H9 (cell line): ENCODE measurements at regions not wholly inside any gene's neighbourhood (a gene's known extent, or its start where the extent isn't known, plus 50 kb on each side); places are given as distances from the start of the nearest gene placed in this dataset.
A peak's percentile ranks its signal among the peaks of the same experiment; 100 is the strongest.

Experiments
- DNase-seq: peaks from one replicate; pipeline ENCODE4 v3.0.0-alpha.2; 2017
- H2AFZ ChIP-seq: one replicate; pipeline ENCODE4 v1.6.1; 2013; ENCODE audit warnings: mild to moderate bottlenecking, low read length, control low read depth, moderate library complexity
- H2AK5ac ChIP-seq: 2 replicates; pipeline ENCODE4 v1.6.1; 2013; ENCODE audit warnings: low read length, control low read depth, mixed read lengths; ENCODE audit not compliant: insufficient read length
- H2BK120ac ChIP-seq: one replicate; pipeline ENCODE4 v1.6.1; 2013; ENCODE audit warnings: low read depth, mild to moderate bottlenecking, low read length, control low read depth, inconsistent platforms; ENCODE audit not compliant: poor library complexity, severe bottlenecking
- H2BK12ac ChIP-seq: 2 replicates; pipeline ENCODE4 v1.6.1; 2013; ENCODE audit warnings: low read length, control low read depth, mixed read lengths, low read depth; ENCODE audit not compliant: insufficient read length
- H2BK15ac ChIP-seq: 2 replicates; pipeline ENCODE4 v1.6.1; 2013; ENCODE audit warnings: low read depth, low read length, control low read depth
- H2BK20ac ChIP-seq: one replicate; pipeline ENCODE4 v1.6.1; 2013; ENCODE audit warnings: low read depth, mild to moderate bottlenecking, low read length, control low read depth, inconsistent platforms; ENCODE audit not compliant: poor library complexity, severe bottlenecking
- H2BK5ac ChIP-seq: 2 replicates; pipeline ENCODE4 v1.6.1; 2013; ENCODE audit warnings: low read length, control low read depth, mixed read lengths; ENCODE audit not compliant: insufficient read length
- H3K14ac ChIP-seq: 2 replicates; pipeline ENCODE4 v1.6.1; 2013; ENCODE audit warnings: low read length, control low read depth; ENCODE audit not compliant: insufficient read depth
- H3K18ac ChIP-seq: 2 replicates; pipeline ENCODE4 v1.6.1; 2013; ENCODE audit warnings: low read depth, mild to moderate bottlenecking, mixed read lengths, low read length, control low read depth; ENCODE audit not compliant: insufficient read length
- H3K23ac ChIP-seq: 2 replicates; pipeline ENCODE4 v1.6.1; 2013; ENCODE audit warnings: low read length, control low read depth, mixed read lengths, low read depth; ENCODE audit not compliant: insufficient read length
- H3K23me2 ChIP-seq: 2 replicates; pipeline ENCODE4 v1.6.1; 2013; ENCODE audit warnings: low read depth, mild to moderate bottlenecking, mixed read lengths, low read length, control low read depth; ENCODE audit not compliant: insufficient read length, poor library complexity, severe bottlenecking
- H3K27ac ChIP-seq: 2 replicates; pipeline ENCODE4 v1.5.1; 2013; ENCODE audit warnings: low read length, control low read depth, mixed read lengths, low read depth; ENCODE audit not compliant: insufficient read length
- H3K27me3 ChIP-seq: 2 replicates; pipeline ENCODE4 v1.6.1; 2013; ENCODE audit warnings: low read length, control low read depth, inconsistent platforms; ENCODE audit not compliant: insufficient read depth
- H3K4ac ChIP-seq: 2 replicates; pipeline ENCODE4 v1.6.1; 2013; ENCODE audit warnings: low read depth, mild to moderate bottlenecking, control low read depth, inconsistent platforms, low read length, moderate library complexity
- H3K4me1 ChIP-seq: 2 replicates; pipeline ENCODE4 v1.6.1; 2013; ENCODE audit warnings: low read length, control low read depth, inconsistent platforms; ENCODE audit not compliant: insufficient read depth
- H3K4me2 ChIP-seq: 2 replicates; pipeline ENCODE4 v1.6.1; 2013; ENCODE audit warnings: low read length, control low read depth, mixed read lengths; ENCODE audit not compliant: insufficient read length, insufficient read depth
- H3K56ac ChIP-seq: 2 replicates; pipeline ENCODE4 v1.6.1; 2013; ENCODE audit warnings: low read depth, mild to moderate bottlenecking, mixed read lengths, low read length, control low read depth; ENCODE audit not compliant: insufficient read length
- H3K79me1 ChIP-seq: 2 replicates; pipeline ENCODE4 v1.6.1; 2013; ENCODE audit warnings: low read depth, mild to moderate bottlenecking, moderate library complexity, low read length, control low read depth, inconsistent platforms; ENCODE audit not compliant: insufficient read depth, poor library complexity, severe bottlenecking
- H3K79me2 ChIP-seq: 2 replicates; pipeline ENCODE4 v1.6.1; 2013; ENCODE audit warnings: low read length, control low read depth, inconsistent platforms; ENCODE audit not compliant: insufficient read depth
- H3K9ac ChIP-seq: 2 replicates; pipeline ENCODE4 v1.6.1; 2013; ENCODE audit warnings: low read length, control low read depth, mixed read lengths; ENCODE audit not compliant: insufficient read length; ENCODE audit errors: extremely low read depth
- H3K9me3 ChIP-seq: one replicate; pipeline ENCODE4 v1.6.1; 2013; ENCODE audit warnings: low read depth, low read length, inconsistent platforms; ENCODE audit not compliant: control insufficient read depth
- H3T11ph ChIP-seq: one replicate; pipeline ENCODE4 v1.6.1; 2013; ENCODE audit warnings: mild to moderate bottlenecking, low read length, control low read depth, inconsistent platforms
- H4K20me1 ChIP-seq: one replicate; pipeline ENCODE4 v1.6.1; 2013; ENCODE audit not compliant: control insufficient read depth, insufficient read length, insufficient read depth
- H4K5ac ChIP-seq: 2 replicates; pipeline ENCODE4 v1.6.1; 2013; ENCODE audit warnings: low read depth, mild to moderate bottlenecking, mixed read lengths, low read length, control low read depth; ENCODE audit not compliant: insufficient read length
- H4K8ac ChIP-seq: replicated peaks from 2 replicates; pipeline ENCODE4 v1.6.1; 2013; ENCODE audit warnings: low read length, control low read depth, mixed read lengths, low read depth; ENCODE audit not compliant: insufficient read length
- H4K91ac ChIP-seq: 2 replicates; pipeline ENCODE4 v1.6.1; 2013; ENCODE audit warnings: low read depth, mild to moderate bottlenecking, moderate library complexity, mixed read lengths, low read length, control low read depth; ENCODE audit not compliant: insufficient read length
- H3K27ac Mint-ChIP-seq, 3 experiments: 2 replicates in 2 of 3; 3 replicates in 1 of 3; pipeline ENCODE4 v1.8.0; 2020 to 2021; ENCODE audit warnings: mixed read lengths in 3 of 3, mild to moderate bottlenecking in 1 of 3, moderate library complexity in 1 of 3
- H3K27me3 Mint-ChIP-seq: 2 replicates; pipeline ENCODE4 v1.8.0; 2021; ENCODE audit warnings: low read depth, mild to moderate bottlenecking, moderate library complexity, mixed read lengths
- H3K36me3 Mint-ChIP-seq, 3 experiments: 2 replicates in 2 of 3; 3 replicates in 1 of 3; pipeline ENCODE4 v1.8.0; 2020 to 2021; ENCODE audit warnings: low read depth in 3 of 3, mixed read lengths in 3 of 3; ENCODE audit not compliant: insufficient read depth in 1 of 3
- H3K4me1 Mint-ChIP-seq, 2 experiments: 2 replicates each; pipeline ENCODE4 v1.8.0; 2020; ENCODE audit warnings: mixed read lengths in 2 of 2
- H3K4me3 Mint-ChIP-seq, 2 experiments: 2 replicates in 1 of 2; 3 replicates in 1 of 2; pipeline ENCODE4 v1.8.0; 2020 to 2021; ENCODE audit warnings: mild to moderate bottlenecking in 2 of 2, mixed read lengths in 2 of 2, moderate library complexity in 1 of 2
- H3K9me3 Mint-ChIP-seq, 2 experiments: 2 replicates in 1 of 2; 3 replicates in 1 of 2; pipeline ENCODE4 v1.8.0; 2020; ENCODE audit warnings: mild to moderate bottlenecking in 2 of 2, mixed read lengths in 2 of 2, moderate library complexity in 1 of 2
- CTCF ChIP-seq: fragments of 200-600 bp; sonication (generic); conservative IDR thresholded peaks from 3 replicates; pipeline ENCODE4 v1.8.0; 2021; ENCODE audit warnings: antibody characterized with exemption, mild to moderate bottlenecking
- WGBS: extraction: QIAGEN DNeasy Blood & Tissue Kit; methylation state at CpG from one replicate; pipeline ENCODE4 v1.1.7; 2013; ENCODE audit warnings: missing lambda C conversion rate, low lambda C conversion rate, mixed read lengths; ENCODE audit not compliant: insufficient read length; ENCODE audit errors: extremely low coverage; 5-methylcytosine and 5-hydroxymethylcytosine counted together

GRCh38 chr1:11373895-11374747 lies 101.1 kb downstream of the UBIAD1 start:
- Mint-ChIP-seq H3K4me3 (no peak overlapping the region; a peak in 1 of 5 replicates), H3K27ac (peak overlapping the region in 2 of 3 experiments; percentile 1 to 19; a peak in 4 of 7 replicates), H3K4me1 (peaks cover 11 to 15% of the 10 kb centered on the region in 2 experiments), H3K27me3 (peaks cover 7% of the 10 kb centered on the region), H3K36me3 (no peaks in the 10 kb centered on the region; a peak in 1 of 7 replicates), H3K9me3 (no peaks in the 10 kb centered on the region)
- H2BK12ac ChIP-seq, result no peak overlapping the region
- no peak overlapping the region for H3K27ac ChIP-seq
- no peaks in the 10 kb centered on the region for H3K27me3 ChIP-seq
- no peak overlapping the region for H2BK20ac ChIP-seq
- TF ChIP-seq CTCF, result no peak
- DNase-seq, result no peak
- no peak overlapping the region for H3T11ph ChIP-seq
- H3K4ac ChIP-seq, result no peak overlapping the region
- no CpG with 5 or more reads among the region's 5 CpGs for WGBS
- no peak overlapping the region for H2BK120ac ChIP-seq
- no peak overlapping the region for H3K9ac ChIP-seq
- no peak overlapping the region for H2AFZ ChIP-seq
- H3K23me2 ChIP-seq, result no peaks in the 10 kb centered on the region
- no peaks in the 10 kb centered on the region; the same call in 1 of the 2 replicates for H3K4me1 ChIP-seq
- H3K4me2 ChIP-seq, result no peak overlapping the region
- H4K20me1 ChIP-seq, result no peaks in the 10 kb centered on the region
- H3K14ac ChIP-seq, result no peak overlapping the region
- H2BK15ac ChIP-seq, result no peak overlapping the region
- peak overlapping the region; percentile 12 for H4K8ac ChIP-seq
- H3K23ac ChIP-seq, result no peak overlapping the region
- peak overlapping the region; percentile 1 for H4K5ac ChIP-seq
- H4K91ac ChIP-seq, result no peak overlapping the region
- H3K56ac ChIP-seq, result no peak overlapping the region
- H3K18ac ChIP-seq, result no peak overlapping the region
- H2AK5ac ChIP-seq, result no peak overlapping the region
- no peaks in the 10 kb centered on the region for H3K79me2 ChIP-seq
- no peak overlapping the region for H2BK5ac ChIP-seq
- H3K79me1 ChIP-seq, result no peaks in the 10 kb centered on the region
- H3K9me3 ChIP-seq, result no peaks in the 10 kb centered on the region
